ENCODE measurements at regions not wholly inside any gene's neighbourhood (a gene's known extent, or its start where the extent isn't known, plus 50 kb on each side); places are given as distances from the start of the nearest gene placed in this dataset.

DNA sequence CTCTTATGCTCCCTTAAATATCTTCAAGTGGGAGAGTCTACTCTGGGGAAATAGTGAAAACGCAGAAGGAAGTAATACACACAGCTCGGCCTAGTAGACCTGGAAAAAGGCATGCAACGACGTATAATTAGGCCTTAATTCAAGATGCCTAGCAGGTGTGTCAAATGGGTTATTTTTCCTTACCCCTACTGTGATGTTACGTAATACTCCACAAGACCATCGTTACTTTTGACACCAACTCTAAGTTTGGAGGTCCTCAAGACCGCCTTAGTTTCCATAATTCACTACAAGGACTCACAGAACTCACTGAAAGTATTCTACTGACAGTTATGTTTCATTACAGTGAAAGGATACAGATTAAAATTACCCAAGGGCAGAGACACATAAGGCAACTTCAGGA lies 1024.3 kb upstream of the MAP3K7 start:
- no peak for TF ChIP-seq EZH2 (IDR thresholded peaks at IDR 0.05; ENCODE audit: borderline replicate concordance, low read depth, low read length, poor library complexity, severe bottlenecking)
- TF ChIP-seq, protein P1, sequence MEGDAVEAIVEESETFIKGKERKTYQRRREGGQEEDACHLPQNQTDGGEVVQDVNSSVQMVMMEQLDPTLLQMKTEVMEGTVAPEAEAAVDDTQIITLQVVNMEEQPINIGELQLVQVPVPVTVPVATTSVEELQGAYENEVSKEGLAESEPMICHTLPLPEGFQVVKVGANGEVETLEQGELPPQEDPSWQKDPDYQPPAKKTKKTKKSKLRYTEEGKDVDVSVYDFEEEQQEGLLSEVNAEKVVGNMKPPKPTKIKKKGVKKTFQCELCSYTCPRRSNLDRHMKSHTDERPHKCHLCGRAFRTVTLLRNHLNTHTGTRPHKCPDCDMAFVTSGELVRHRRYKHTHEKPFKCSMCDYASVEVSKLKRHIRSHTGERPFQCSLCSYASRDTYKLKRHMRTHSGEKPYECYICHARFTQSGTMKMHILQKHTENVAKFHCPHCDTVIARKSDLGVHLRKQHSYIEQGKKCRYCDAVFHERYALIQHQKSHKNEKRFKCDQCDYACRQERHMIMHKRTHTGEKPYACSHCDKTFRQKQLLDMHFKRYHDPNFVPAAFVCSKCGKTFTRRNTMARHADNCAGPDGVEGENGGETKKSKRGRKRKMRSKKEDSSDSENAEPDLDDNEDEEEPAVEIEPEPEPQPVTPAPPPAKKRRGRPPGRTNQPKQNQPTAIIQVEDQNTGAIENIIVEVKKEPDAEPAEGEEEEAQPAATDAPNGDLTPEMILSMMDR (conservative IDR thresholded peaks at IDR 0.05; ENCODE audit: low read depth, low read length) = no peak

Data from A673 (cell line).